MV-4-11 (cell line): ENCODE measurements at regions not wholly inside any gene's neighbourhood (a gene's known extent, or its start where the extent isn't known, plus 50 kb on each side); places are given as distances from the start of the nearest gene placed in this dataset.

Experiments
- DNase-seq: peaks from one replicate; lab custom pipeline; 2025; lab: John Stamatoyannopoulos, UW

DNA sequence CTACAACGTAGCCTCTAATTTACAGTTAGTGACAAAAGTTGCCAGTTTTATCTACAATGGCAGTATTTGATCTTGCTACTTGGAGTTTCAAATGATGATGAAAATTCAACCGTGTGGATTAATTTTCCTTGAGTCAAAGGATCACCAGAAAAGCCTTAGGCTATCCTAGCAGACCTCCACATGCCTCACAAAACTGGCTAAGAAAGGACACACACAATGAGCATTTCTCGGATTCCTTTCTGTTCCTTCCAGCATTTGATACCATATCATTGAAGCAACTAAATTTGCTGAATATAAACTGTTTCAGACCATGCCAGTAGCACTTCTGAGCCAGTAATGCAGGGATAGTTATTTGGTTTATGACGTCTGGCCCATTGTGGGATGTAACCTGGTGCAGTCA, 587.4 kb upstream of the MDFIC2 start:
- DNase-seq = no peak

DNA sequence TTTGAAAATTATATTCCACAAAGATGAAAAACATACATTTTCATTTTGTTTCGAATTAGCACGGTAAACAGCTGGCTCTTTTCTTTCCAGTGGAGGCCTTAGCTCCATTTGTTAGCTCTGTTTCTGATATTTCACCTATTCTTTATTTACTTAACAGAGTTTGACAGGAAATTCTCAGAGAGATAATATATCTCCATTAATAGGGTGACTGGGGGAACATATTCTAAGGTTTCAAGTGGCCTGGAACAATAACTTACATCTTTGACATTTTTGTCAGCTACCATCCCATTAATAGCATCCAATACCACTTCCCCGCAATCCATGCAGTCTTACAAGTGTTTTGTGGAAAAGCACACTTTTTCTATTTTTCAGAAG, 577.6 kb upstream of the MDFIC2 start:
- DNase-seq = no peak

DNA sequence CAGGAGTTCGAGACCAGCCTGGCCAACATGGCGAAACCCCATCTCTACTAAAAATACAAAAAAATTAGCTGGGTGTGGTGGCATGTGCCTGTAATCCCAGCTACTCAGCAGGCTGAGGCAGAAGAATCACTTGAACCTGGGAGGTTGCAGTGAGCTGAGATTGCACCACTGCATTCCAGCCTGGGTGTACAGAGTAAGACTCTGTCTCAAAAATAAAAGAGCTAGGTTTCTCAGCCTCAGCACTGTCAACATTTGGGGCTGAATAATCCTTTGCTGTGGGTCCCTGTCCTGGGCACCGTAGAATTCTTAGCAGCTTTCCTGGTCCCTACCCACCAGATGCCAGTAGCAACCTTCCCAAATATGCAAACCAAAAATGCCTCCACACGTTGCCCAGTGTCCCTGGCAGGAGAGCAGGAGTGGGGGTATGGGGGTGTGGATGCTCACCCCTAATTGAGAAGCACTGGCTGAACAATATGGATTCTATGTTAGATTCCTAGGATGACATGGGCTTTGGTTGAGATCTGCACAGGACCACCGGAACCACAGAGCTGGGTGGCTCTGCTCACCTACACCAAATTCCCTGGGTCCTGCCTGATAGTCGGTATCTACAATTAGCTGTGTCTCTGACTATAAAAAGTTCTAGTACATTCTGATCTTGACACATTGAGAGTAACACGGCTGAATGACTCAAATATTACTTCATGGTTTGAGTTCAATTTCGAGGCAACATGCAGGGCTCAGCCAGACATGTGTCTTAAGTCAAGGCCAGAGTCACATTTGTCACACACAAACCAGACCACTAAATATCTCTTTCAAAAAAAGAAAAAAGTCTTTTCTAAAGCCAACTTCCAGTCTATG, 577.0 kb upstream of the MDFIC2 start:
- no peak for DNase-seq

DNA sequence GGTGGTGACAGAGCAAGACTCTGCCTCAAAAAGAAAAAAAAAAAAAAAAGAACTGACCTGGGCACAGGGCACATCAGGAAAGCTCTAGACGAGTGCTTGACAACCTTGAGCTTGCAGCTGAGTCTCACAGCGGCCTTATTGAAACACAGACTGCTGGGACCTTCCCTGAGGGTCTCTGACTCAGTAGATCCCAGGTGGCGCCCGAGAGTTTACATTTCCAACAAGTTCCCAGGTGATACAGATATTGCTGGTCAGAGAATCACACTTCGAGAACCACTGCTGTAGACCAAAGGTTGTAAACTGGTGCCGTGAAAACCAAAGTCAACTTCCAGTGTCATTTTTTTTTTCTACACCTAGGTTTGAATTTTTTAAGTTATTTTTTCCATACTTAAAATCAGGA, 573.2 kb upstream of the MDFIC2 start:
- no peak for DNase-seq

DNA sequence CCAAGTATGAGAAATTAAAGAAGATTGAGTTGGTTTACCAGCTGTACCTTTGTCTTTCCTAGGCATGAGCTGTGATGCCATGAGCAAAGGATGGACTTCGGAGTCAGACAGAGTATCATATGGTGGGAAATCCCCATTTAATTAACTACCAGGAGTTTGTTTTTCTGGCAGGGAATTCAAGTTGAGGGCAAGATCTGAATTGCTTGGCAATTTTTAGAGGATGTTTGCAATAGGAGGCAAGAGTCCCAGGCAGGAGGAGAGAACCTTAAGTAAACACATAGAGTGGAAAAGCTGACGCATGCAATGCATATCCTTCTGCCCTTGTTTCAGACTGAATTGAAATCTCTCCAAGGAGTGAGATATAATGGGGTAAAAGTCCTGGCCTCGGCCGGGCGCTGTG, 569.7 kb upstream of the MDFIC2 start:
- DNase-seq = no peak

DNA sequence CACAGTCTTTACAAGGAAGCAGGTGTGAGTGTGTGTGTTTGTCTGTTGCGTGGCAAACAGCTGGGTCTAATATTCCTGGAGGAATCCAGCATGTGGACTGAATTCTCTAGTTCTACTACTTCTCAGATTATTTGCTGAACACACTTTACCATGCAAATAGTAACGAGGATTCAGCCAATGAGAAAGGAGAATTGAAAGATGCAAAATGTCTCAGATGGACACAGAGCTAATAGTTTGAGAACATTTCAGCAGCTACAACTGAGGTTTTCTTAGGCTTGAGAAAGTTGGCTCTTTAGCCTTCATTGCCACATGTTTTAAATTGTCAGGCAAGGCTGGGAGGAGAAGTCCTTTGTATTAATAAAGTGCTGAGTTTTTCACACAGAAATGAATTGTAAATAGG, 568.0 kb upstream of the MDFIC2 start:
- no peak for DNase-seq

DNA sequence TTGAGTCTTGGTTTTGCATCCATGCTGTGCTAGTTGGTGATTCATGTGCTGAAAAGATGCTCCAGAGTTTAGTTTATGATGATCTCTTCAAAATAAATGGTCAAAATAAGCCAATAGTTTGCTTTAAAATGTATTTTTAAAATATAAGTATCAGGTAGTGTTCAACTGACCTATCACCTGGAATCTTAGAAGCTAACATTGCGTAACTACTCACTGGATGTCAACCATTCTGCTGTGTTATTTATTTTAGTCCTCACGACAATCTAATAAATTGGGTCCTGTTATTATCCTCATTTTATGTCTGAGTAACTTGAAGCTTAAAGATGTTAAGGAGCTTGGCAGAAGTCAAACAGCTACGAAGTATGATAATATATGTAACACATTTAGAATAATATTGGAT, 563.7 kb upstream of the MDFIC2 start:
- no peak for DNase-seq

DNA sequence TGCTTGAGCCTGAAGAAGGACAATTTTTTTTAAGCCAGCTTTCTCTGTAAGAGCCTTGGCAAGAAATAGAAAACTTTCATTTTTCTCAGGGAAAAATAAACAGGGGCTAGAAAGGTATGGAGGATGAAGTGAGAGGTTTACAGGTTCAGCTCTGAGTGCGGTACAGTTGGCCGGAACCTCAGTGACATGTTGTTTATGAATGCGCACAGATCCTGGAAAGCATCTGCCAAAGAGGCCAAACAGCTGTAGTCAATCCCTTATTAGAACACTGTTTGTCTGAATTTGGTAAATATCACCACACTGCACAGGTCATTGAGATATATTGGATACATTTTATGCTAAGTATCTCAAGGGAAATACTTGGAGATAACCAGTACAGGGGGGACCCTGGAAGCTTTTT, 561.8 kb upstream of the MDFIC2 start:
- no peak for DNase-seq

DNA sequence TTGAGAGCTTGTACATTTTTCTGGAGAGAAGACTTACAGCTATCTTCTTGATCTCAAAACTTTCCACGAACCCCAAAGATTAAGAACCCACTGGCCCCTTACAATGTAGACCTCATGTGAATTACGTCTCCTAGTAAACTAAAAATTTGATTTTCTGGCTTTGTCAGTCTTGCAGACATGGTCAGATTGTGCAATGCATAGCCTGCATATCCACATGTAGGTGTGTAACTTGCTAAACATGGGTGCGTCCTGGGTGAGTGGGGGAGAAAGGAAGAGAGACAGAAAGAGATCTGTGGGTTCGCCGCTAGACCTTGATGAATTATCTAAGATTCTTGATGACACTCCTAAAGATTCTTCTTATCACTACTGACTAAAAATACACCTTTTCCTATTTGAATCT, 561.2 kb upstream of the MDFIC2 start:
- DNase-seq = no peak

DNA sequence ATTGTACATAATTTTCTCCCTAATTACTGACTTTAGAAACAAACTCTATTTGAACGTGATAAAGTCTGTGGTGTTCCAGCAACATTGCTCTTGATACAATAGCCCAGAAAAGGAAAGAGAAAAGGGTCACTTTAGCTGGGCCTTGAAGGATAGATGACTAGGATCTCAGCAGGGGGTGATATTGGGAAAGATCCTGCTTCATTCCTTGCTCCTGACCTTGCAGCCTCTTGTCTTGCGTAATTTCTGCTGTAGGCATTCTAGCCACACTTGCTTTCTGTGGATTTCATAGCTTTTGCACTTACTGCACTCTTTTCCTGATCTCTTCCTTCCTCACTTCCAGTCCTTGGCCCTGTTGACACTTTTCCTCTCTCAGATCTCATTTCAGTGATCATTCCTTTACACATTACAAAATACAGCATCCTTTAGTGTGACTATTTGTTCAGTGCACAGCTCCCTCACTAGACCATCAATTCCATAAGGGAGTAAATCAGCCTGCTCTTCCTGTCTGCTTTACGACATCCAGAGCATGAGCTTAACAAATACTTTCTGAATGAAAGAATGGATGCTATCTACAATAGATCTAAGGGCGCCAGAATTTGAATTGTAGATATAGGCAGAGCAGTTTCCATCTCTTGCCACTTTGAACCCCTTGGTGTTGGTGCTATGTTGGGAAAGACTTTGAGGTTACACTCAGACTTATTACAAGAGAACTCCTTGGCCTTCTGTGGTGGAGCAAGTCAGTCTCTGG, 559.6 kb upstream of the MDFIC2 start:
- no peak for DNase-seq

DNA sequence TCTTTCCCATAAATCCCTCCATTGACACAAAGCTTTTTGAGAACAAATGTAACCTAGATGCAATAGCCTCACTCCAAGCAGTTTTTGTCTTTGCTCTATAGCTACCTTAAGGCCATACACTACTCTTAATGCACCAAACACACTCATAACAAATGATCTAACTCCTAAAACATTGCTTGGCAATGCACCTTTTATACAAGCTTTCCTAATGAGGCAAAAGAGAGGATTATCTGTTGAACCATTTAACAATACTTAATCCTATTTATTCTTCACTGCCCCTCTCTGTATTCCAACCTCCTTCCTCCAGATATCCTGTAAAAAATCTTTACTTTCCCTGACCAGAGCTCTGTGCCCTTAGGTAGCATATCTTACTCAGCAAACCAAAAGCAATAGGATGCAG, 558.1 kb upstream of the MDFIC2 start:
- no peak for DNase-seq

DNA sequence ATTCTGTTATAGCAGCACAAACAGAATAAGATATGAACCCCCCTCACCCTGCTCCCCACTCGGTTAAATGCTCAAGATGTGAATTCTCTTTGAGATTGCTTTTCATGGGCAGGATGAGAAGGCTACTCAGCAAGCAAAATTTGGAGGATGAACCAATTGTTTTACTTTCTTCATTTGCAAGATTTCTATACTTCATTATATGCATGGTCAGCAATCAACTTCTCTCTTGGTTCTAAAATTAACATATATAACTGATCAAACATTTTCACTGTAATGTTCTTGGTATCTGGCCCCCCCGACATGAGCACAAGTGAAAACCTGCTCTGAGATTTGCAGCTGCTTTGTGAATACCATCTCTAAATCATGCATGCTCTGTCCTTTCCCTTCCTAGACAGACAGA, 556.1 kb upstream of the MDFIC2 start:
- no peak for DNase-seq

DNA sequence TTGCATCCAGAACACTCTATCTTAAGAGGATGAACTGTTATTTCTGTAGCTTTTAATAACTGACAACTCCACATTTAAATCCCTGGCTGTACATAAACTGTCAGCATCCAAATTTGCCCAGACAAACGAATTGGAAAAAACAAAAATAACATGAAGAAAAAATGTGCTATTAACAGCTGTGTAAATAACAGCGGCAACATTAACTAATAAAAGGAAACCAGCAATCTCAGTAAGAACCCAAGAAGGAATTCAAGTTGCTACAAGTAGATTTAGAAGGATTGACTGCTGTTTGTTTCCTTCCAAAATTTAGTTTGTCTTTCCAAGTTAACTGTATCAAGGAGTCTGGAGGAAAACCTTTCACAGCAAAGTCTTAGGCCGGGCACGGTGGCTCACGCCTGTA, 550.6 kb upstream of the MDFIC2 start:
- no peak for DNase-seq

DNA sequence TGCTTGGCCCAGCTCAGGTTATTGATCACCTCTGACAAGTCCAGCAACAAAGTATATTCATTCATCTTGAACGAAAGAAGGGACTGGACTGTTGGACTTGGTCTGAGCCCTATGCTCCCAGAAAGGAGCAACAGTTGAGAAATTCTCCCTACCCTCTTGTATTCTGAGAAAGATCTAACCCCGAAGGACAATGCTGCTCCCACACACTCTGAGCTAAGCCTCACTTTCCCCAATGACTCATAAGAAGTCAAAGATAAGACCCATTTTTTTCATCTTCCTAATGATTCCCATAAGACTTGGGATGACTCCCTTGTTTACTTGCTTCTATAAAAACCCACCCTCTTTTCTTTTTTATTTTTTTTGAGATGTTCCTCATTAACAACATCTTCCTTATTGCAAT, 549.4 kb upstream of the MDFIC2 start:
- DNase-seq = no peak

DNA sequence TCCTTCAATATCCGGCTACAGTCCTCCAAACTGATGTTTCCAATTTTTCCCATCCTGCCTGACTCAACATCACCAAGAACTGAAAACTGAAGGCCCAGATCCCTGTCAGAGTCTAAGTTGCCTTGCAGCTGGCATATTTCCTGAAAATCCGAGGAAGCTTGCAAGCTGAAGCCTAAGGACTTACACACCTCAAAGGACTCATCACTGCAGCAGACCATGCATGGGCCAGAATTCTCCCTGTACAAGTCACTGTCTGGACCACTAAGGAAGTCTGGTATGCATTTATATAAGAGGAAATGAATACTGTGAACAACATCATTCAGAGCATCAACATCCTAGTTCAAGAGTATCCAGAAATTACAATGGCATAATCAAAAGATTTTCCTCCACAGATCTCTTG, 548.8 kb upstream of the MDFIC2 start:
- no peak for DNase-seq

DNA sequence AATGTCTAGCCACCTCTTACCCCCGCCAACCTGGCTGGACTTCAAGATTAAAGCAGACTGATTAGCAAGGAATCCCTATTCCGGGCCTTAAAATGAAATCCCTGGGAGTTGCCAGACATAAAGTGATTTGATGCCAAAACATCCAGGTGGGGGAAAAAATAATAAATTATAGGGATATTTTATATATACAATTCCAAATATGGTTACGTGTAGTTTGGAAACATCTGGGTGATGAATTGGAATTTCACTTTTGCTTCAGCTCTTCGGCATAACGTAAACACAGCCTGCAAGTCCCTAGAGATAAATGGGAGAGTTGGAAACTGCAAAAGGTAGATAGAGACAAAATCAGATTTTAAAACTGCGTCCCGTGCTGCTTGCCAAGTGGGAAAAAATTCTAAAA, 545.5 kb upstream of the MDFIC2 start:
- no peak for DNase-seq

DNA sequence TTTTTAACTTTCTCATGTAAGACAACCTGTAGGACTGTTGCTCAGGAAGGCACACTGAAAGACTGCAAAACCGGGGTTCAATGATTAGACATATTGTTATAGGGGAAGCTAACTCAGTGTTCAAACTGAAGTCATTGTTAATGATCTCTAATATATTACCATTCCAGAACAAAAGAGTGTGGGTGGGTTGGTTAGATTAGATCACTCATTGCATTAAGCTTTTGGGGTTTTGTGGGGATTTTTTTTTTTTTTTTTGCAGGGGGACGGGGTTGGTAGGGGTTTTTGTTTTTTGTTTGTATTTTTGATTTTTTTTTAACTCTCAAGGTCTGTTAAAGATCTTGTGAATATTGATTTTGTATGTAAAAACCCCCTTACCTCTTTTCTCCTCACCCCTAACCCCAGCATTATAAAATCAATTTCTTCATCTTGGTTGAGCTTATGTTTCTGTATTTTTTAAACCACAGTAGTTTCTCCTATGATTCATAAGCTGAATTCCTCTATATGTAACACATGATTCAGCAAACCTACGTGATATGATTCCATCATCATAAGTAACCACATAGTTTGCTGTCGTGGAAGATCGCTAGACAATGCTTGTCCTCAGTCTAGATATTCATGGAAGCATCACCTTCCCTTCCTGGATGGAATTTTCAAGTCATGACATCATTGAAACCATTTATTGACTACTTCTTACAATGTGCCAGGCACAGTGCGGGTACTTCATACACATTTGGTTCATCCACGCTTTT, 544.1 kb upstream of the MDFIC2 start:
- peak; percentile 18 for DNase-seq

DNA sequence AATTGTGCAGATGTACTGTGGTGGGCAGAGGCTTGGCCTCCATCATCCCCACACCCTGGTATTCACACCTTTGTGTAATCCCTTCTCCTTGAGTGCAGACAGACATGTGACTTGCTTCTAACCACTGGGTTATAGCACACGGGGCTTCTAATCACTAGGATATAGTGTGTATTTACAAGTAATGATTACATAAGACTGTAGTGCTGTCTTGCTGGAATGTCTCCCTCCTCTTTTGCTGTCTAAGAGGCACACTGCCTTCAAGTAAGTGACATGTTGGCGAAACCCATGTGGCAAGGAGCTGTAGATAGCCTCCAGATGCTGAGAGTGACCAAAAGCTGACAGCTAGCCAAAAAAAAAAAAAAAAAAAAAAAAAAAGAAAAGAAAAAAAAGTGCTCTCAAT, 542.7 kb upstream of the MDFIC2 start:
- DNase-seq = no peak

DNA sequence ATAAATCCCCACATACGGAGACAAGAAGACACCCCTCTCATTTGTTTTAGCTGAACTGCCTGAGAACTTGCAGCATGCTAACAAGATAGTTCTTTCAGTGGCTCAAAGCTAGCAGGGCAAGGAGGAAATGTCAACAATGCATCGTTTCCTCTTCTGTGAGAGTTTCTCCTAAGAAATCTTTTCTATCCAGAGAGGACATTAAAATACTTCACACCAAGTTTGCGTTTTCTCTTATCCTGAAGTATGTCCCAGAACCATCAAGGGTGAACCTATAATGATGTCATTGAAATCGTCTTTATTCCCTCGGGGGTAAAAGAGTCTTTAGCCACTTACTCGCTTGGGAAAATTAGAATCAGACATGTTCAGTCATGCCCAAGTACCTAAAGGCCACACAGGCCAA, 541.7 kb upstream of the MDFIC2 start:
- DNase-seq = no peak

DNA sequence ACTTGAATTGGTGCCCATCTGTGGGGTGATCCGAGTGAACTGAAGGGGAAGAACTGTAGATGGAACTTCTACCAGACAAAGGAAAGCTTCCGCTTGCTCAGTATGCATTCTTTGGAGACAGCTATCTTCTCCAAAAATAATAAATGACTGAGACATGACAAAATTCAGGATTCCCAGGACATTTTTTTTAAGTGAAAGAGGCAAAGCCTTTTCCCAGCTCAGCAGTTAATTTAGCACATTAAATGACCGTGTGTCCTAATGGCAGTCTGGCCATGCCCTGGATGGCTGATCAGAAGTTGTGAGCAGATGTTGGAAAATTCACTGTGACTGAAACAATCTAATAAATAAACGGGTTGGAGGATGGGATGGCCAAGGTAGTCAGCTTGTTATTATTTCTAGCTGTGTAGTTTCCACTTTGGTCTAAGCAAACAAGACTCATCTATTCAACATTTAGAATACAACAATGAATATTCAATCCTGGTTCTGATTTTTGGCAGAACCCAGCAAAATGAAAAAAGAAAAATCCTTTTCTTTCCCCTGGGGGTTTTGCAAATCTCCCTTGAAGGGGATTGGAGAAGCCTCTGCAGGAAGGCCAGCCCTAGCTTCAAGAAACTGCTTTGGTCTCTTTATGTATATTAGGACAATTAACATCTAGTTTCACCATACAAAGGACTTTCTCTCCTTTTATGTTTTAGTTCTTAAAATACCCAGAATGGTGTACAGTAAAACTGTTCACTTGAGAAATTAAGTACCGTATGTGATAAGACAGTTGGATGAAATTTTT, 540.9 kb upstream of the MDFIC2 start:
- DNase-seq = no peak

DNA sequence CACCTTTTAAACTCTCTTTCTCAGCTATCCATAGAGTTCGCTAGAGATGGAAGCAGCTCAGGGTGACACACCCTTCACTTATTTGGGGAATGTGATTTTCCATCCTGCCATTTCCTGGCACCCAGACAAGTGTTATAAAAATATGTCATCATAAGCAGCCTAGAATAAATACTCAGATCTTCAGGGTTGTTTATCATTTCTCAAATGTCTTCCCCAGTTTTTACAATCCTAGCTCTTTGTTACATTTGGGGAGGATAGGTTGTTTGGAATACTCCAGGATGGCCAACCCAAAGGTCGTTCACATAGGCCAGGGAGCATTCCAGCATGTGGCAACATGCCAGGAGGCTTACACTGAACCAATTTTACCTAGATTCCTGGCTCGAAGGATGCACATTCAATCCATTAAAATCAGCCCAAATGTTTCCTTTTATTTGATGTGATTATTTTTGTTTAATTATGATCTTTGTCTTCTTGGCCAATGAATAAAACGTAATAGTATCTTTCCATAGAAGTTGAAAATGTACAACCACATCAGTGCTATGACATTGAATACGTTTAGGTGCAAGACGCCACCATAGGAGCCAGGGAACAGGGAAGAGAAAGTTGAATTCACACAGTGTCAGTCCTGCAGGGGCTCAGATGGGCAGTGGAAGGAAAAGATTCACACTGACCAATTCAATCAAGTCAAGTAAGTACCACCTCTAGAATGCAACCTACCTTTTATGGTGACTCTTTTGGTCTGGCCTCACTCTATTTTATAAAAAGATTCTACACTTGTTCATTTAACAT, 537.7 kb upstream of the MDFIC2 start:
- no peak for DNase-seq
